ENCODE measurements at regions not wholly inside any gene's neighbourhood (a gene's known extent, or its start where the extent isn't known, plus 50 kb on each side); places are given as distances from the start of the nearest gene placed in this dataset.
"Not testable (repeated sequence)": the region's sequence is repeated elsewhere in the genome, so short reads cannot be mapped to it uniquely, and the experiment has no call there.

DNA sequence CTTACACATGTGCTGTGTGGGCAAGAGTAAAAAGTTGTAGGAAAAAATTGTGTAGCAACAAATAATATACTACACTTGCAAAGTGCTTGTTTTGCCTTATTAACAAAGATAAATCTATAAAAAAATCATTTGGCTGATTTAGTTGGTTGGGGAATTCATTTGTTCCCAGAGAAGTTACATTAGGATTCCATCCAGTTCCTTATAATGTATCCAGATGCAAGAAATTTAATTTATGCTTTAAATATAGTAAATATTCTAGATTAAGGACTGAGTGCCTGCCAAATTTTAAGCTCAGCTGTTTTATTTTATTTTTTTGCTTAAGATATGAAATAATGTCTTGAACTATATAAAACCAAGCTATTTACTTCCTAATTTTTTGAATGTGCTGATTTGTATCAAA is 1169.9 kb downstream of the NXPH1 start:
- TF ChIP-seq CTCF (conservative IDR thresholded peaks at IDR 0.05; ENCODE audit: low read depth, low read length): no peak
- TF ChIP-seq EZH2 (IDR thresholded peaks at IDR 0.05; ENCODE audit: borderline replicate concordance, low read depth, low read length, poor library complexity, severe bottlenecking): no peak
- Histone ChIP-seq H3K36me3 (ENCODE audit: insufficient read depth, low read length, poor library complexity, severe bottlenecking) (no peaks in the 10 kb centered on the region), H3K4me1 (ENCODE audit: insufficient read depth, low read length, poor library complexity, severe bottlenecking) (no peaks in the 10 kb centered on the region), H3K27me3 (replicated peaks; ENCODE audit: insufficient read depth, low read depth, low read length, poor library complexity) (no peaks in the 10 kb centered on the region), H3K27ac (ENCODE audit: low read depth, low read length, poor library complexity, severe bottlenecking) (no peak overlapping the region), H3K9me3 (ENCODE audit: low read depth, low read length, poor library complexity, severe bottlenecking) (peaks cover 9% of the 10 kb centered on the region), H3K4me3 (ENCODE audit: low read depth, low read length, poor library complexity, severe bottlenecking) (no peak overlapping the region)
- ChIA-PET CTCF (no interaction called here), POLR2A (ENCODE audit: low non-redundant PET) (no interaction called here)
- intact Hi-C loops (cut with micrococcal nuclease; ENCODE audit: unreplicated experiment): no loop called here
- no TSS peak for BruUV-seq (replicated peaks)
- no peak for DNase-seq (ENCODE audit: low spot score)

DNA sequence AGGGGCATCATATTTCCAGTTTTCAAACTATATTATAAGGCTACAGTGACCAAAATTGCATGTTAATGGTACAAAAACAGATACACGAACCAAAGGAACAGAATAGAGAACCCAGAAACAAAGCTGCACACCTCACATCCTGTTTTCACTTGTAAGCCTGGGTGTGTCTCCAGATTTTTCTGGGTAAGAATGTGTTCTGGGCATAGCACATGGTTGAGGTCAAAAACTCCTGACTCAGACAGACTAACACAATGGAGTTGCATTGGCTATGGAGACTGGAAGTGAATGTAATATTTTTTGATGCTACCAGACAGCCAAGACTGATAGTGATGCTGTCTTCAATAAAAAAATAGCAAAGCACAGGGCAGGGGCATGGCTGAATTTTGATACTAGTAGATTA is 1175.2 kb downstream of the NXPH1 start:
- Histone ChIP-seq H3K27me3 (replicated peaks; ENCODE audit: insufficient read depth, low read depth, low read length, poor library complexity) (no peaks in the 10 kb centered on the region), H3K27ac (ENCODE audit: low read depth, low read length, poor library complexity, severe bottlenecking) (no peak overlapping the region), H3K4me1 (ENCODE audit: insufficient read depth, low read length, poor library complexity, severe bottlenecking) (no peaks in the 10 kb centered on the region), H3K4me3 (ENCODE audit: low read depth, low read length, poor library complexity, severe bottlenecking) (no peak overlapping the region), H3K9me3 (ENCODE audit: low read depth, low read length, poor library complexity, severe bottlenecking) (peaks cover 10% of the 10 kb centered on the region), H3K36me3 (ENCODE audit: insufficient read depth, low read length, poor library complexity, severe bottlenecking) (no peaks in the 10 kb centered on the region)
- no peak for TF ChIP-seq CTCF (conservative IDR thresholded peaks at IDR 0.05; ENCODE audit: low read depth, low read length)
- no peak for TF ChIP-seq EZH2 (IDR thresholded peaks at IDR 0.05; ENCODE audit: borderline replicate concordance, low read depth, low read length, poor library complexity, severe bottlenecking)
- CTCF ChIA-PET: no interaction called here
- POLR2A ChIA-PET (ENCODE audit: low non-redundant PET): no interaction called here
- no TSS peak for BruUV-seq (replicated peaks)
- intact Hi-C loops (cut with micrococcal nuclease; ENCODE audit: unreplicated experiment): no loop called here
- no peak for DNase-seq (ENCODE audit: low spot score)

GRCh38 chr7:9620899-9621298 is 1187.5 kb downstream of the NXPH1 start:
- POLR2A ChIA-PET (ENCODE audit: low non-redundant PET); H3K4me3 ChIP-seq (ENCODE audit: low read depth, low read length, poor library complexity, severe bottlenecking); H3K9me3 ChIP-seq (ENCODE audit: low read depth, low read length, poor library complexity, severe bottlenecking); H3K27me3 ChIP-seq (replicated peaks; ENCODE audit: insufficient read depth, low read depth, low read length, poor library complexity); H3K4me1 ChIP-seq (ENCODE audit: insufficient read depth, low read length, poor library complexity, severe bottlenecking); H3K27ac ChIP-seq (ENCODE audit: low read depth, low read length, poor library complexity, severe bottlenecking); intact Hi-C loops (cut with micrococcal nuclease; ENCODE audit: unreplicated experiment); DNase-seq (ENCODE audit: low spot score); H3K36me3 ChIP-seq (ENCODE audit: insufficient read depth, low read length, poor library complexity, severe bottlenecking); CTCF ChIA-PET; BruUV-seq (replicated peaks): not testable (repeated sequence)

GRCh38 chr7:9621306-9621902 is 1188.0 kb downstream of the NXPH1 start:
- H3K27me3 ChIP-seq (replicated peaks; ENCODE audit: insufficient read depth, low read depth, low read length, poor library complexity); H3K4me1 ChIP-seq (ENCODE audit: insufficient read depth, low read length, poor library complexity, severe bottlenecking); H3K9me3 ChIP-seq (ENCODE audit: low read depth, low read length, poor library complexity, severe bottlenecking); H3K4me3 ChIP-seq (ENCODE audit: low read depth, low read length, poor library complexity, severe bottlenecking); POLR2A ChIA-PET (ENCODE audit: low non-redundant PET); CTCF ChIA-PET; intact Hi-C loops (cut with micrococcal nuclease; ENCODE audit: unreplicated experiment); H3K36me3 ChIP-seq (ENCODE audit: insufficient read depth, low read length, poor library complexity, severe bottlenecking); DNase-seq (ENCODE audit: low spot score); H3K27ac ChIP-seq (ENCODE audit: low read depth, low read length, poor library complexity, severe bottlenecking); BruUV-seq (replicated peaks): not testable (repeated sequence)
